OCI-LY3 (cell line): ENCODE measurements at regions not wholly inside any gene's neighbourhood (a gene's known extent, or its start where the extent isn't known, plus 50 kb on each side); places are given as distances from the start of the nearest gene placed in this dataset.

ENCODE experiments used
- H2AFZ ChIP-seq: fragments of 200-600, 300-600 bp; shearing (Covaris generic); 2 replicates; pipeline ENCODE4 v1.6.0; 2014; ENCODE audit warnings: antibody characterized with exemption, low read depth, low read length
- H3K27ac ChIP-seq: fragments of 200-600, 300-600 bp; sonication (generic); 2 replicates; pipeline ENCODE4 v1.5.1; 2014; ENCODE audit warnings: mild to moderate bottlenecking, low read length, moderate library complexity, mixed read lengths
- H3K27me3 ChIP-seq: fragments of 200-600, 300-600 bp; sonication (generic); 2 replicates; pipeline ENCODE4 v1.6.1; 2014; ENCODE audit warnings: low read depth, low read length, mixed read lengths
- H3K36me3 ChIP-seq: fragments of 200-600, 300-600 bp; sonication (generic); replicated peaks from 2 replicates; pipeline ENCODE3; 2014; ENCODE audit warnings: low read depth, low read length, mixed read lengths
- H3K4me1 ChIP-seq: fragments of 300-600, 200-600 bp; sonication (generic); 2 replicates; pipeline ENCODE4 v1.6.1; 2014; ENCODE audit warnings: low read length, mixed read lengths
- H3K4me2 ChIP-seq: fragments of 200-600, 300-600 bp; sonication (generic); 2 replicates; pipeline ENCODE4 v1.6.1; 2014; ENCODE audit warnings: low read length, mixed read lengths
- H3K4me3 ChIP-seq: fragments of 300-600, 200-600 bp; sonication (generic); 2 replicates; pipeline ENCODE4 v1.5.1; 2014; ENCODE audit warnings: antibody characterized with exemption, mild to moderate bottlenecking, low read length, moderate library complexity
- H3K79me2 ChIP-seq: fragments of 300-600, 200-600 bp; shearing (Covaris generic); 2 replicates; pipeline ENCODE4 v1.6.1; 2014; ENCODE audit warnings: mild to moderate bottlenecking, low read length, mixed read lengths
- H3K9ac ChIP-seq: fragments of 300-600, 200-600 bp; shearing (Covaris generic); 2 replicates; pipeline ENCODE4 v1.6.0; 2014; ENCODE audit warnings: mild to moderate bottlenecking, low read length, moderate library complexity
- H3K9me3 ChIP-seq: fragments of 200-600, 300-600 bp; shearing (Covaris generic); 2 replicates; pipeline ENCODE4 v1.6.1; 2014; ENCODE audit warnings: low read length, mixed read lengths; ENCODE audit not compliant: insufficient read depth
- H4K20me1 ChIP-seq: fragments of 200-600, 300-600 bp; sonication (generic); 2 replicates; pipeline ENCODE4 v1.6.1; 2016; ENCODE audit warnings: low read length, mixed read lengths; ENCODE audit not compliant: insufficient read depth
- EZH2phosphoT487 ChIP-seq: fragments of 200-600 bp; shearing (Covaris generic); IDR thresholded peaks from 2 replicates; pipeline ENCODE4 v1.6.1; 2018; ENCODE audit warnings: antibody characterized with exemption, mixed run types, low read depth
- TF ChIP-seq, protein P1 (sequence below): fragments of 200-600, 300-600 bp; sonication (generic); IDR thresholded peaks from 2 replicates; pipeline ENCODE4 v1.5.1; 2014; ENCODE audit warnings: antibody characterized with exemption, low read length, low read depth

DNA sequence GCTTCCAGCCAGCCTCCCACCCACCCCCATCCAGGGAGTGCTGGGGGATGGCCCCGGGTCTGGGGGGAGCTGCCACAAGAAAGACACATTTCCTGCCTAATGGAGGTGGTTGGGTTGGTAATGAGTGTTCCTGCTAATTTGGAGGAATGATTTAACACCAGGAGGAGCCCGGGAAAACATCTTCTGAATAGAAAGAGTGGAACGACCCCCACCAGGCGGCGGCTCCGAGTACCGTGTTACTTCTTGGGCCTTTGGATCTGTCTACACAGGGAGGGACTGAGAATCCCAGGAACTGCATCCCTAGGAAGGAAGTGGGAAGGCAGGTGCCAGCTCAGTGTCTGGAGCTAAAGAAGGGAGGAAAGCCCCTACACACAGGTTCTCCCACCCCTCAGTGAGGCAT, 64.6 kb downstream of the TSPAN17 start:
- H2AFZ ChIP-seq: no peak overlapping the region
- H4K20me1 ChIP-seq: no peaks in the 10 kb centered on the region
- no peaks in the 10 kb centered on the region for H3K36me3 ChIP-seq
- H3K27me3 ChIP-seq: peaks cover 18% of the 10 kb centered on the region
- no peaks in the 10 kb centered on the region for H3K4me1 ChIP-seq
- no peak overlapping the region for H3K4me2 ChIP-seq
- H3K9ac ChIP-seq: no peak overlapping the region
- TF ChIP-seq EZH2phosphoT487: no peak
- TF ChIP-seq, protein P1, sequence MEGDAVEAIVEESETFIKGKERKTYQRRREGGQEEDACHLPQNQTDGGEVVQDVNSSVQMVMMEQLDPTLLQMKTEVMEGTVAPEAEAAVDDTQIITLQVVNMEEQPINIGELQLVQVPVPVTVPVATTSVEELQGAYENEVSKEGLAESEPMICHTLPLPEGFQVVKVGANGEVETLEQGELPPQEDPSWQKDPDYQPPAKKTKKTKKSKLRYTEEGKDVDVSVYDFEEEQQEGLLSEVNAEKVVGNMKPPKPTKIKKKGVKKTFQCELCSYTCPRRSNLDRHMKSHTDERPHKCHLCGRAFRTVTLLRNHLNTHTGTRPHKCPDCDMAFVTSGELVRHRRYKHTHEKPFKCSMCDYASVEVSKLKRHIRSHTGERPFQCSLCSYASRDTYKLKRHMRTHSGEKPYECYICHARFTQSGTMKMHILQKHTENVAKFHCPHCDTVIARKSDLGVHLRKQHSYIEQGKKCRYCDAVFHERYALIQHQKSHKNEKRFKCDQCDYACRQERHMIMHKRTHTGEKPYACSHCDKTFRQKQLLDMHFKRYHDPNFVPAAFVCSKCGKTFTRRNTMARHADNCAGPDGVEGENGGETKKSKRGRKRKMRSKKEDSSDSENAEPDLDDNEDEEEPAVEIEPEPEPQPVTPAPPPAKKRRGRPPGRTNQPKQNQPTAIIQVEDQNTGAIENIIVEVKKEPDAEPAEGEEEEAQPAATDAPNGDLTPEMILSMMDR: no peak
- H3K27ac ChIP-seq: no peak overlapping the region
- H3K9me3 ChIP-seq: no peaks in the 10 kb centered on the region
- no peaks in the 10 kb centered on the region for H3K79me2 ChIP-seq
- H3K4me3 ChIP-seq: no peak overlapping the region

DNA sequence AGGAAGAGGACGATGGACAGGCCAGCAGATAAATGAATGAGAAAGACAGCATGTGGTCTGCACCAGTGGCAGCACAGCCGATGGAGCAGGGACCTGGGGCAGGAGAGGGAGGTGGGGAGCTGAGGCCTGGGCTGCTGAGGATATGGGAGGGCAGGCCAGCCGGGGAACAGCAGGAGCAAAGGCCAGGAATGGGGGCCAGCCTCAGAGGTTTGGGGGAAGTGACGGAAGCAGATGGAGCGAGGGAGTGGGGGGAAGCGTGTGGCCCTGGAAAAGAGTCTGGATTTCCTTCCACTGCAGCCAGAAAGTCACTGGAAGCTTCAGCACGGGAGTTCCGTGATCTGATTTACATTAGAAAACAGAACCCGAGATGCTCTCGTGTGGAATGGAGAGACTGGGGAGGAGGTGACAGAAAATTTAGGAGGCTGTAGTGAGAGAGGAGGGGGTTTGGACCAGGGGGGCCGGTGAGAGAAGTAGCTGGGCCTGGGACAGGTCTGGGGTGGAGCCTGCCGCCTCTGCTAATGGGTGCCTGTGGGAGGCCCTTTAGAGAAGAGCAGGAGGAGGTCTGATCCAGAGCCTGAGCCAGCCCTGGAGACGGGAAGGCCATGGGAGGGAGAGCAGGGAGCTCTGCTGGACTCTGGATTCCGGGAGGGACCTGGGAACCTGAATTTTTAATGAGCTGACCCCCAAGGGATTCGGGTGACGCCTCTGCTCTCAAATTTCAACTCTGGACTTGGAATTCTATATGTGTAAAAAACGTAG, 65.4 kb downstream of the TSPAN17 start:
- no peak for TF ChIP-seq EZH2phosphoT487
- TF ChIP-seq, protein P1: no peak
- no peaks in the 10 kb centered on the region for H3K36me3 ChIP-seq
- H3K27ac ChIP-seq: no peak overlapping the region
- no peak overlapping the region for H3K9ac ChIP-seq
- H3K4me2 ChIP-seq: no peak overlapping the region
- no peaks in the 10 kb centered on the region for H4K20me1 ChIP-seq
- peaks cover 22% of the 10 kb centered on the region for H3K27me3 ChIP-seq
- no peak overlapping the region for H2AFZ ChIP-seq
- H3K4me3 ChIP-seq: no peak overlapping the region
- no peaks in the 10 kb centered on the region for H3K4me1 ChIP-seq
- H3K9me3 ChIP-seq: no peaks in the 10 kb centered on the region
- no peaks in the 10 kb centered on the region for H3K79me2 ChIP-seq

DNA sequence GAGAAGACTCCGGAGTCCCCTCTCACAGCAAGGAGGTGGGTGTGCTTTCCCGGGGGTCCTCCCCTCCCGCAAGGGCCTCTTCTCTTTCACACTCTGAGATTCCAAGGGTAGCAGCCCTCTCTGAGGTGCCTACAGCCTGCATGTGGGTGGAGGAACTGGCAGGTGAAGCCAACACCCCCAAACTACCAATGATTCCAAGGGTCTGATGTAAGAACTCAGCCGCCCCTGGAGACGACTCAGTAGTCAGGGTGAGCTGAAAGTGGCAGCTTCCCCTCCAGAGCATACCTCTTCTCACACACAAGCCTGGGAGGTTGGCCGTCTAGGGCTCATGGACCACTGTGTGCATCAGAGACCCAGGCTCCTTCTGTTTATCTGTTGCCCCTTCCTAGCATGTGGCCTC, 66.1 kb downstream of the TSPAN17 start:
- H3K9me3 ChIP-seq: no peaks in the 10 kb centered on the region
- H3K36me3 ChIP-seq: no peaks in the 10 kb centered on the region
- TF ChIP-seq, protein P1: no peak
- TF ChIP-seq EZH2phosphoT487: no peak
- no peak overlapping the region for H3K27ac ChIP-seq
- no peak overlapping the region for H2AFZ ChIP-seq
- H4K20me1 ChIP-seq: no peaks in the 10 kb centered on the region
- no peaks in the 10 kb centered on the region for H3K4me1 ChIP-seq
- no peak overlapping the region for H3K4me3 ChIP-seq
- H3K79me2 ChIP-seq: no peaks in the 10 kb centered on the region
- no peak overlapping the region for H3K4me2 ChIP-seq
- H3K27me3 ChIP-seq: peaks cover 22% of the 10 kb centered on the region
- no peak overlapping the region for H3K9ac ChIP-seq

DNA sequence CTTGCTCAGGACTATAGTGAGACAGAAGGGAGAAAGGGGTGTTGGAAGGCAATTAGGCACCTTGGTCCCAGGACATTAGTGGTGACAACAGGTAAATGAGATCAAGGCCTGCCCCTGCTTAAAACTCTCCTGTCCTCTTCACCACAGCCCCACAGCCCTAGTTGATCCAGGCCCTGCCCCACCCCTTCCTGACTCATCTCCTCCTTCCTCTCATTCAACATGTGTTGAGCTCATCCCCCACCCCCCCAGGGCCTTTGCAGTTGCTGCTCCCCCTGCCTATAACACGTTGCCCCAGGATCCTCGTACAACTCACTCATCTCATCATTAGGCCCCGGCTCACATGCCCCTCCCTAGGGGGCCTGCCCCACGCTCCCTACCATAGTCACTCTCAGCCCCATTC, 66.8 kb downstream of the TSPAN17 start:
- H2AFZ ChIP-seq: no peak overlapping the region
- no peaks in the 10 kb centered on the region for H3K4me1 ChIP-seq
- H3K9me3 ChIP-seq: no peaks in the 10 kb centered on the region
- TF ChIP-seq, protein P1: no peak
- TF ChIP-seq EZH2phosphoT487: no peak
- no peak overlapping the region for H3K27ac ChIP-seq
- H3K9ac ChIP-seq: no peak overlapping the region
- H3K4me3 ChIP-seq: no peak overlapping the region
- H3K4me2 ChIP-seq: no peak overlapping the region
- no peaks in the 10 kb centered on the region for H3K79me2 ChIP-seq
- no peaks in the 10 kb centered on the region for H3K36me3 ChIP-seq
- no peaks in the 10 kb centered on the region for H4K20me1 ChIP-seq
- peaks cover 22% of the 10 kb centered on the region for H3K27me3 ChIP-seq
